ENCODE measurements at regions not wholly inside any gene's neighbourhood (a gene's known extent, or its start where the extent isn't known, plus 50 kb on each side); places are given as distances from the start of the nearest gene placed in this dataset.

DNA sequence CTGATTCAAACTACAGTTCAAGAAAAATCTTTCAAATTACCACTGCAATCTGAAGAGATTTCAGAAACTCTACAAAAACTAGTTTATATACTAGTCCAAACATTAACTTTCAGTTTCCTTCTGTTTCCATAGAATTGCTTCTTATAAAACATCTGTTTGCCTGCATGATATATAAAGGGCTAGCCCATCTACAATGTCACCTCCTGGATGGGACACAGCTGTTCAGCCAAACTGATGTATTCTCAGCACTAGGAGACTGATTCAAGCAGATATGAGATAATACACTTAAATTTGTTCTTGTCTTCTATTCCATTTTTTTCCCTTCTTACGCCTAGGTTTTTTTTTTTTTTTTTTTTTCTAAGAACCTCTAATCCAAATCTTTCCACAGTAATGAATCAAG, 1569.7 kb upstream of the IGFBP7 start:
- DNase-seq, result no peak

DNA sequence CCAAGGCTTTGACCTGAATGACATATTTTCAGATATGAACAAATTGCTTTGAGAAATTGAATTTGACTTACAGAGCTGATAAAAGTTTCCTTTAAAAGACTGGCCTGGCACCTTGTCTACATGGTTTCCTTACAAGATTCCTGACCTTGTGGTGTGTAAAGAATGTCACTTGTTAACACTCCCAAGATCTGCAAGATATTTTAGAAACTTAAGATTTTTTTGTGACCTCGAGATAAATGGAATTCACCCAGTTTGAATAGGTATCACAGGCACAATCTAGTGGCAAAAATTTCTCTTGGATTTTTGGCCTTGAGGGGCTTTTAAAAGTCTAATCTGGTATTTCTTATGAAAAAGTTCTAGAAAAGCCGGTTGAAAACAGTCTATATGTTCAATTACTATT, 1568.9 kb upstream of the IGFBP7 start:
- no peak for DNase-seq

DNA sequence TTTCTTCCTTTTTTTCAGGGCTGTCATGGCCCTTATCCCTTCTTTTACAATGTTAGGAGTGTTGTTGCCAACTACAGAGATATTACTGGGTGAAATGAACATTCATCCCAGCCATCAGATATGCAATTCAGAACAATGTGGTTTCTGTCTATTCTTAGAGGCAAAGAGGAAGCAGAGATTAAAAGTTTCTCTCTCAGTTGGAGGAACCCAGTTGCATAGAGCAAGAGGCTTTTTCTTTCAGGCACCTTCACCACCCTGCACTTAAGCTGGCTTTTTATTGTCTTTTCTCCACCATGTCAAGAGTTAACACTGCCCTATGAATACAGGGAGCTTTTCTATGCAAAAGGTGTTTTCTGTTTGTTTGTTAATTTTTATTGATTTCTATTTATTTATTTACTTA, 1559.6 kb upstream of the IGFBP7 start:
- DNase-seq, result no peak

DNA sequence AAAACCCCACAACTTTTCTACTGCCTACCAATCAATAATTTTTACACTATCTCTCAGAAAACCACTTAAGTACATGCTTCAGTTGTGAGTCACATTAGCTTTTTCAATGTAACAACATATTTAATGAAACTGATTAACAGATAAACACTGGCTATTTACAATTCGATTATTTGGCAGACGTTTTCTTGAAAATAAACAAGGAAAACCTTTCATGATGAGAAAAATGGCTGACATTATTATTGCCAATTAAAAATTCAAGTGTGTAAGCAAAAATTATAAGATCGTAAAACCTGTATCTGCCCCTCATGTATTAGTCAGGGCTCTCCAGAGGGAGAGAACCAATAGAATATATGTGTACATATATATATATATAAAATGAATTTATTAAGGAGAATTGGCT, 1555.5 kb upstream of the IGFBP7 start:
- DNase-seq, result no peak

DNA sequence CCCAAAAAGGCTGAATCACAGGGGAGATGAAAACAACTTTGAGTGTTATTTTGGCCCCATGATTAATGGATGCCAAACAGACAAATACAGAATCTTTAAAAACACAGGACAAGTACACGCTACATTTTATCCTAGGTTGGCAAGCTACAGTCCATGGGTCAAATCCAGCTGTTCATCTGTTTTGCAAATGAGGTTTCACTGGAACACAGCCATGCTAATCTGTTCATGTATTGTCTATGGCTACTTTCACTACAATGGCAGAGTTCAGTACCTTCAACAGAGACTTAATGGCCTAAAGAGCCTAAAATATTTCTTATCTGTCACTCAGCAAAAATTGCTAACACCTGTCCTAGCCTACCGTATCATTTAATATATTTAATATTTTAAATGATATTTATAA, 1548.5 kb upstream of the IGFBP7 start:
- no peak for DNase-seq

DNA sequence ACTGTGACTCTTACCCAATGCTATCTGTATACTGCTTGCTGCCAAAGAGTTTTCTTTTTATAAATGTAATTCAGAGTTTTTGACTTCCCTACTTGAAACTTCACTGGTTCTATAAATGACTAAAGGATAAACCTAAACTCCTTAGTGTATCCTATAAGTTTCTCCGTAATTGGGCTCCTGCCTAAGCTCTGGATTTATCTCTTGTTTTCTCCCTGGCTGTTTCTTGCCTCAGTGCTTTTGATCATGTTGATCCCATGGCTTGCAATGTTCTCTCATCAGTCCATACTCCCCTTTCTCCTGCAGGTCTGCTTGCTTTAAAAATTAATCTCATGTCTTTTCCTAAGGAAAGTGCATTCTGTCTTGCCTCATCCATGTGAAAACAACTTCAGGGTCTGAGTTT, 1543.1 kb upstream of the IGFBP7 start:
- DNase-seq, result no peak

DNA sequence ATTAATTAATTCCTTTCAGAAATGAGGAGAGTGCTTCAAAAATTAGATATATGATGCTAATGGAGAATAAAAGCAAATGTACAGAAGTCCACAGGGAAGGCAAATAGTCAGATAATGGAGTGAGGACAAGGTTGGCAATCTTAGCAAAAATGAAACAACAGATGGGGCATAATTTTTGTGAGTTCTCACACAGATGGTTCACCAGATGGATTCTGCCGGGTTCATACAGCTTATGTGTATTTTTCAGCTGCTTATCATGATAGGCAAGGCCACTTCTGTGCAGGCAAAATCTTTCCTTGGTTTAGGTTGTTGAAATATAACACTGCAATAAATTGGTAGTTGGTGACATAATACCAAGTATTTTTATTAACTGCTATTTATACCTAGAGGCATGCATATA, 1539.0 kb upstream of the IGFBP7 start:
- no peak for DNase-seq

DNA sequence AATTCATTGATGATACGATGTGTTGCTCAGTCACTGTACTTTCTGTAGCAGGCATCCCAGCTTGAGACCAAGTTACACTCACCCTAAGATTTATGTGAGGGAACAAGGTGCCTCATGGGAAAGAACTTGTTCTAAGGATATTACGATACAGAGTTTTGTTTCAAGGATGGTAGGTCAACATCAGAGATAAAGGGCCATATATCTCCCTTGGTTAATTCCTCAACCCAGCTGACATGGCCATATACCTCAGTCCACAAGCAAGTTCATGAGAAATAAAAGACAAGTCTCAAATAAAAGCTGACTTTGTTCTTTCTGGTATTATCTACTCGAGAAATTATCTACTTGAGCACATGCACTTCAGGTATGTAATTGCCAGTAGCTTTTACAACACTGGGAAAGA, 1535.9 kb upstream of the IGFBP7 start:
- no peak for DNase-seq

DNA sequence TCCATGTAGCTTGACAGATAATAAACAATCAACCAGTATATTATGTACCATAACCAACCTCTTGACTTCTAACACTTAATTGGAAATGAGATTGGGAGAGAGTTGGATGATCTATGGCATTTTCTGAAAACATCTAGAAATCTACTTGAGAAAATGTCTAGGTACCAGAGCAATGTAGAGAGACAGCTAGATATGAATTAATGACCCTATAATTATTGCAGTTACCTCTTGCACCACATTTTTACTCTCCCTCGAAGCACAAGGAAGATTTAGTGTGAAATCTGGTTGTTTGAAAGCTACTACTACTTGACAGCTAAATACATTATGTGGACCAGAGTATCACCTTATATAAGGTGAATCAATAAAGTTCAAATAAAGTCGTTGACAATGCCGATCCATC, 1534.4 kb upstream of the IGFBP7 start:
- no peak for DNase-seq

DNA sequence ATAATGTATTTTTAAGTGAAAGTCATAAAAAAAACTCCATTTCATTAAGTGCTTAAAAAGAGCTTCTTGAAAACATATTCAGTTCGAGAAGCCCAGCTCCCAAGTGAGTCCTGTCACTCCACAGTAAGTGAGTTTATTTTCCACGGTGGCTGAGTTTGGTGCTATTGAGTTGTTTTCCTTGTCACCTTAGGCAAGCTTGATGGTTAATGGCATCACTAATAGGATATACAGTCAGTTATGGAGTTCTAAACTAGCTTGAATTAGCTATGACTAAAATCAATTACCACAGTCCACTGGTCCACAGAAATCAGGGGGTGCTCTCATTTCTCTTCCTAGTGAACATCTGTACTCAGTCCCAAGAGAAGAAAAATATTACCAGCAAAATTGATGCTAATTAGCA, 1526.2 kb upstream of the IGFBP7 start:
- no peak for DNase-seq

DNA sequence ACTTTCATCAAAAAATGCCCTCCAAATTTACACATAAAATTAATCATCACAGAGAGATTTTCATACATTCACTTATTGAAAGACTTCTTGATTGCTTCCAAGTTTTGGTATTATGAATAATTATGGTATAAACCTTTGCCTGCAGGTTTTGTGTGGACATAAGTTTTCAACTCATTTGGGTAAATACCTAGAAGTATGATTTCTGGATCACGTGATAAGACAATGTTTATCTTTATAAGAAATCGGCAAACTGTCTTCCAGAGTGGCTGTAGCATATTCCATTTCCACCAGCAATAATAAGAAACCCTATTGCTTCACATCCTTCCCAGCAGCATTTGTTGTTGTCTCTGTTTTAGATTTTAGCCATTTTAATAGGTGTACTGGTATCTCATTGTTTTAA, 1507.0 kb upstream of the IGFBP7 start:
- no peak for DNase-seq

DNA sequence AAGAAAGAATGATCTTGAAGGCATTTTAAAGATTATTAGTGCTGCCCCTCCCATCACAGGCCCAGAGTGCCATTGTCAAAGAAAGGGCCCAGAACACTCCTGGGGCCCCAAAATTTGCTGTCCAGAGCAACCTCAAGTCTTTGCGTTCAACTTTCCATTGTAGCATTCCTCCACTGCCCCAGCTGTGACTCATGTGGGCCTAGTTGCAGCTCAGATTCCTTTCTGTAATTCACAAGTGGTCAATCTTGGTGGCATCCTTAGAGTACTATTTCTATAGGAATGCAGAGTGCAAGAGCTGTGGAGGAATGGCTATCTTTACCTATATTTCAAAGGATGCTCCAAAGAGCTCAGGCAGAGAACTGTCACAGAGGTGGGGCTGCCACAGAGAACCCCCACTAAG, 1500.8 kb upstream of the IGFBP7 start:
- no peak for DNase-seq

DNA sequence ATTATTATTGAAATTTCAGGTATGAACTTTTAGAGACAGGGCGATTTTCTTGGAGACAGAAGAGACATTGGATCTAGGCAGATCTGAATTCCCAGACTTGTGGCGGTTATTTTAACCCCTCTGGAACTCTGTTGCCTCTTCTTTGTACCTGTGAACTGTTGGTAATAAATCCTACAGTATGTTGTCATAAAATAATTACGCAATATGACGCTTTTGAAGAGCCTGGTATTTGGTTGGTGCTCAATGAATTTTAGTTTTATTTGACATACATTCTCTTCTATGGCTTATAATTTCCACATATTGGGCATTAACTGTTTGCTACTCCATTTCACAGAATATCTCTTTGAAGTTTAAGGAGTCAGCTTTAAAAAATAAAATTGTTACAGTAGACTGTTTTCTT, 1496.1 kb upstream of the IGFBP7 start:
- DNase-seq, result no peak

DNA sequence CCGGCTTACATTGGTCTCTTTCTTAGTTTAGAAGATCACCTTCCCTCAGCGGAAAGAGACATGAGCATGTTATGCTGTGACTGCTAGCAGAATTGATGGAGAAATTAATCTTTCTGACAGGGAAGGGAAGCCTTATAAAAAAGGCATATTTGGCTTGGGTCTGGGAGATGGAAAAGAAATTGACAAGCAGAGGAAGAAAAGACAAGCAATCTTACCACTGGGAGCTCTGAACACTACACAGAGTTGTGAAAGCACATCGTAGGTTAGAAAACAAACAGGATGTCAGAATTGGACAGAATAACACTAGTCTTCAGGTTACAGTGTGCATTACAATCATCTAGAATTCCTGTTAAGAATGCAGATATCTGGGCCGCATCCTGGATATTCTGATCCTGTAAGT, 1493.8 kb upstream of the IGFBP7 start:
- no peak for DNase-seq

DNA sequence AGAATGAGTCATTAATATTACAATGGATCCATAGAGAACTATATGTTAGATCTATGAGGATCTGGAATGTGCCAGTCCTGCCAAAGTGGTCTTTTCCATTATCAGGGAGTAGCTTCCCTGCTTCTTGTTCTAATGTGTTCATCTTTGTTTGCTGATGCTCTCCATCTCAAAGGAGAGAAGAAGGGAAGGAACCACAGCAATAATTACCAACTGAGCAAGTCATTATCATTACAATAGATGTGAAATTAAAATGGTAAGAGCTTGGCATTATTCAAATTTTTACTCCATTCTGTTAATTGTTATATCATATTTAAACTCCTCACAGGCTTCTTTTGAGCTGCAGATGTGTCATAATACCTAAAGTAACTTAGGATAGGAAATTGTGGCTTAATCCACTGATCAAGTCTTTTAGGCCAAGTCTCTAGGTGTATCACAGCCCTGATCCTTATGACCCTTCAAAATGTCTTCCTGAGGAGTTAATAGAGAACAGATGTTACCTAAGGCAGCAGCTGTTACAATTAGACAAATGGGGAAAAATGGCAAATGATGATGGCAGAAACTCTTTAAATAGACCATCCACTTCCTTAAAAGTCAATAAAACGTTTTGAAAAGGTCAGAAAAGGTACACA, 1492.7 kb upstream of the IGFBP7 start:
- peak; percentile 55 for DNase-seq

DNA sequence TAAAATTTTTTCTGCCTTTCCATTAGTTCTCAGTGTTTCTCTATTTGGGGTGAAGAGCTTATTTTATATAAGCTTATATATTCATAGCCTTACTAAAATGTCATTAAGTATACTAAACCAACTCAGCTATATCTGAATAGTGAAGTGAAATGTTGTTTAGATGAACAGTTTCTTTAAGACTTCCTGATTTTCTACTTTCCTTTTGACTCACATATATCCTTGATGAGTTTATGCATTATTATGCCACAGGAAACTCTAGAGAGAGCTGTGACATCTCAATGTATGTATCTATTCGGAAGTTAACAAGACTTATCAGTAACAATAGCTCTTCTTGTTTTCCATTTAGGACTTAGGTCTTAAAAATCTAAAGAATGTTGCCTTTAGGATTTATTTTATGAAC, 1491.8 kb upstream of the IGFBP7 start:
- no peak for DNase-seq

DNA sequence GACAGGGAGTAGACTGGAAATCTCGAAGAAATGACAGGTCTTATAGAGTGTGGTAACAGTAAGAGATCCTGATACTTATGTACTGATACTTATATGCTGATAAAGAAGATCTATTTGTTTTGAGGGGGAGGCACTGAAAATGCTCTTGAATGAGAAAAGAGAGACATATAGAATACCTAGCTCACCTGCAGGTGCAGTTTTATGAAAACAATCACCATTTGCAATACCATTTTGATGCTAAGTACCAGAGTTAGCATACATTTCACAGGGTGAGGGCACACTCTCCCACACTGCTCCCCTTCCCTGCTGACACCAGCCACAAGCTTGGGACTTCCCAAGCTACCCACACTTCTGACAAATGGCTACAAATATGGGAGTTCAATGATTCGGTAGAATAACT, 1490.1 kb upstream of the IGFBP7 start:
- DNase-seq, result no peak

DNA sequence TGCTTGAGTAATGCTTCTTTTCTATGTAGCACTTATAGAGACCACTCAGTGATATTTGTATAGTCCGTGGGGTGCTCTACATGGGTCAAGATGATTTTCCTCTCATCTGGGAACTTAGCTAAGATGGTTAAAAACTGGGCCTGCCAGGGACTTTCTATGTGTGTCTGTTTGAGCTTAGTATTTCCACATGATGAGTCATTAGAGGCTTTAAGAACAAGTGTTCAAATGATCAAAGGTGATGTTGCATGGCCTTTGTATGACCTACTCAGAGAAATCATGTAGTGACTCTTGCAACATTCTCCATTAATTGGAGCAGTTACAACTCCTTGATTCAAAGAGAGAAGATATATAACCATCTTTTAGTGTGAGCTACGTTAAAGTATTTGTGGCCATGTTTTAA, 1480.5 kb upstream of the IGFBP7 start:
- no peak for DNase-seq

DNA sequence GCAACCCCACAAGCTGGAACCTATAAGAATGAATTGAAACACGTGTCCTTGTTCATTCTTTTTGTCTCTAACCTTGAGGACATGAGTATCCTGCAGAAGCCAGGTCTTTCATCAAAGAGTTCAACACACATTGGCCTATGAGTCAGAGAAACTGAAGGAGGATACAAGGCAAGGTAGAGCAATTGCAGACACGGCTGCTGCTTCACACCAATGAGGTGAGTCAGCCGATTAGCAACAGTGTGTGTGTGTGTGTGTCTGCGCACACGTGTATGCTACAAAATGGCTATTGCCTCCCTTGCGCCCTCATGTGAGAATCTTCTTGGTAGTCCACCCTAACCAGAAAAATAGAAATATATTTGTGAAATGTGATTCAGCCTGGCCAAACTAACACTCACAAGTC, 1477.7 kb upstream of the IGFBP7 start:
- no peak for DNase-seq

DNA sequence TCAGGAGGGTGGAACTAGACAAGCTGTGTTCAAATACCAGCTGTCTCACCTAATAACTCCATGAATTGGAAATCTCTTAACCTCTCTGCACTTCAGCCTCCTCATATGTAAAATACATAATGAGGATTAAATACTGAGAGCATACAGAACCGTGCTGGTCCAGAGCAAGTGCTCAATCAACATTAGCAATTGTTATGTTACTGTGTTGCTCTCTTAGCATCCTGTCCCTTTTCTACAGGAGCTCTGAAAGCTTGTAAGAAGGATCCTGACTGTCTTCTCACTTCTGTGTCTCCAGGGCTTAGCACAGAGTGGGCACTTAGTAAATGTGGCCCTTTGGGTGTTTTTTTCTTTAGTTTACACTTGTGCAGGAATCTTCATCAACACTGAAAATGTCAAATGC, 1456.1 kb upstream of the IGFBP7 start:
- no peak for DNase-seq

DNA sequence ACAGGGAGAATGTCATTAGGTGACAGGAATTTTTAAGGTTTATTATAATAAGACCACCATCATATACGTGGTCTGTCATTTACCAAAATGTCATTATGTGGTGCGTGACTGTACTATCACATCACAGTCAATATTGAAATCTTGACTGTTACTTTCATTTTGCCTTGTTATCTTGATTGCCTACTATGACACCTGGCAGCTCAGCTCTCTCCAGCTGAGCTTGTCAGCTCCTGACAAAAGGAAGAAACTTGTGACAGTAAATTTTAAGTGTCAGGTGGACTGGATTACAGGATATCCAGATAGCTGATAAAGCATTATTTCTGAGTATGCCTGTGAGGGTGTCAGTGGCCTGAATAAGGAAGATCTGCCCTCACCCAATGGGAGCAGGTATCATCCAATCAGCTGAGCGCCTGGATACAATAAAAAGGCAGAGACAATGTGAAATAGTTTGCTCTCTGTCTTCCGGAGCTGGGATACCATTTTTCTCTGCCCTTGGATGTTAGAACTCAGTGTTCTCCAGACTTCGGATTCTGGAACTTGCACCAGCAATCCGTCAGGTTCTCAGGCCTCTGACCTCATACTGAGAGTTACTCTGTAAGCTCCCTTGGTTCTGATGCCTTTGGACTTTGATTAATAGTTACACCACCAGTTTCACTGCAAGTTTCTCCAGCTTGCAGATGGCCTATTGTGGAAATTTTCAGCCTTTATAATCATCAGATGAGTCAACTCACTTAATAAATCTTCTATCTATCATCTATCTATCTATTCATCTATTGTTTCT, 1454.7 kb upstream of the IGFBP7 start:
- DNase-seq, result no peak

DNA sequence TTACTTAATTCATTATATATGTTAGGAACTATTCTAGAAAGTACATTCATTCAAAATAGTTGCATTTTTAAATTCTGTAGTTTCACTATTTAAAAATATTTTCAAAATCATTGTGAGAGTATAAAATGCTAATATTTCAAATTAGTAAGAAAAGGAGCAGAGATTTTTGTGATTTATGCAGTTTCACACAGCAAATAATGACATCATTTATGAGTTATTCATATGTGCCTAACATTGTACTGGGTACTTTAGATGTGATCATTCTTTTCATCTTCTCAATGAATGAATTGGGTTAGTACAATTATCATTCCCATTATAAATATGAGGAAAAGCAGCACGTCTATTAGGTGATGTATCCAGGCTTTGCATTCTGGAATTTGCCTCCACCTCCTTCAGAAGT, 1451.0 kb upstream of the IGFBP7 start:
- DNase-seq, result no peak

DNA sequence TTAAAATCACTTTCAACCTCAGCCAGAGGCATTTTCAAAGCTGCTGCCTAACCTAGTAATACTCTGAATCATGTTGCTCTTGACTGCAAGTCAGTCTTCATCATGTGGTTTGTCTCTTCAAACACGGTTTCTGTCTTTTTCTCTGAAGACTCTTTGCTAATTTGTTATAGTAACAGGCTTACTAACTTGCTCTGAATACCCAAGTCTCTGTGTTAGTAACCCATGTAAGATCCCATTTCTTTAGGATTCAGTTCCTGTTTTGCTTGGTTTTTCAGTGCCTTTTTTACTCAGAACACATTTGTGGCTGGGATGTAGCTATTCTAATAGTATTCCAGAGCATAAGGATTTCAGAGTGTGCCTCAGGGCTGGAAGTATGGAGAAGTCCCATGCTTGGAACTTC, 1450.6 kb upstream of the IGFBP7 start:
- no peak for DNase-seq

DNA sequence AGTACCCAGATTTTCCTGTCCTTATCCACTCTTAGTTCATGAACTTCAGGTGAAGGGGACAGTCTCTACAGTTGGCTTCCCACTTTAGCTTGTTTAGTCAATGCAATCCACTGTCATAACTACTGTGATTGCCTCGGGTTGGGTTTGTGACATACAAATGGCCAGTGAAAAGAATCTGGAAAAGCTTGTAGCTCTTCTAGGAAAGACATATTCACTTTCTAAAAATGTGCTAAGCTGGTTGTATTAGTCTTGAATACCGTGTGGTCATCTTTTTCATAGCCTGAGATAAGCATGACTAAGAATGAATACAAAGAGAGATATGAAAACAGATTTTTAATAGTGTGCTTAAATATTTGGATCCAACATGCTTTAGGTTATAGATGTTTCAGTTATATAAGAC, 1443.5 kb upstream of the IGFBP7 start:
- no peak for DNase-seq

DNA sequence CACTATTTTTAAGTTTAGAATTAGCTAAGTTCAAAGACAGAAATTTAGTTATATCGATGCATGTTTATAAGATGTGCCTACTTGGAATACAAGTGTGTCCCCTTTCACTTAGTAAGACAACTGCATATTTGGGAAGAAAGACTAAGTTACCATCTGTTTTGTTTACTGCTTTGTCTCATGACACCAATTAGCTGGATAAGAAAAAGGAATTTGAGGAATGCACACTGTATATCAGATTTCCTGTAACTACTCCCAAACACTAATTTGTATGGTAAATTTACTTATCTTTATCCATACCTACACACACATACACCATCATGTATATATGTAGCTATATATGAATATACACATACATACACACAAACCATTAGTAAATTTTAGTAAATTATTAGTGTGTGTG, 1442.8 kb upstream of the IGFBP7 start:
- DNase-seq, result no peak
